ENCODE measurements at regions not wholly inside any gene's neighbourhood (a gene's known extent, or its start where the extent isn't known, plus 50 kb on each side); places are given as distances from the start of the nearest gene placed in this dataset.

- no peak; the same call in 1 of the 2 replicates for ATAC-seq
- Mint-ChIP-seq H3K27me3 (ENCODE audit: low read depth) (no peaks in the 10 kb centered on the region), H3K27ac (no peak overlapping the region), H3K4me1 (peaks cover 11% of the 10 kb centered on the region), H3K4me3 (no peak overlapping the region), H3K36me3 (no peaks in the 10 kb centered on the region), H3K9me3 (no peaks in the 10 kb centered on the region)
- CTCF ChIA-PET = interaction anchor here (1.2 kb wide), 1 partner anchor 507 kb away, joined by 4 read pairs; no protein-coding TSS in a partner anchor
- no peak for DNase-seq (ENCODE audit: low spot score)
- POLR2A ChIA-PET = no interaction called here
- no peak for TF ChIP-seq USF2 (CRISPR knock-in tag; IDR thresholded peaks at IDR 0.05)
- no peak for TF ChIP-seq ELF4 (CRISPR knock-in tag; IDR thresholded peaks at IDR 0.05; ENCODE audit: low read depth)
- TF ChIP-seq ZNF512 (CRISPR knock-in tag; IDR thresholded peaks at IDR 0.05; ENCODE audit: borderline replicate concordance) = no peak
- TF ChIP-seq FOXK1 (CRISPR knock-in tag; IDR thresholded peaks at IDR 0.05) = no peak
- no peak for TF ChIP-seq NFE2L1 (CRISPR knock-in tag; IDR thresholded peaks at IDR 0.05)
- TF ChIP-seq ESRRA (CRISPR knock-in tag; IDR thresholded peaks at IDR 0.05; ENCODE audit: borderline replicate concordance) = no peak
- no peak for TF ChIP-seq NR3C1 (CRISPR knock-in tag; conservative IDR thresholded peaks at IDR 0.05; ENCODE audit: low read depth)
- TF ChIP-seq MYBL2 (CRISPR knock-in tag; IDR thresholded peaks at IDR 0.05) = no peak
- no peak for TF ChIP-seq TCF7 (CRISPR knock-in tag; IDR thresholded peaks at IDR 0.05; ENCODE audit: low read depth)
- no peak for TF ChIP-seq TP53 (CRISPR knock-in tag; IDR thresholded peaks at IDR 0.05)
- TF ChIP-seq MAX (CRISPR knock-in tag; IDR thresholded peaks at IDR 0.05) = no peak
- no peak for TF ChIP-seq OVOL2 (CRISPR knock-in tag; IDR thresholded peaks at IDR 0.05; ENCODE audit: borderline replicate concordance)
These were observed 63.0 kb upstream of the RGS1 start for GRCh38 chr1:192512426-192513162.

- no peak for ATAC-seq
- no peaks in the 10 kb centered on the region for H3K9me3 Mint-ChIP-seq
- H3K36me3 Mint-ChIP-seq = no peaks in the 10 kb centered on the region
- no peaks in the 10 kb centered on the region for H3K27me3 Mint-ChIP-seq (ENCODE audit: low read depth)
- no peak overlapping the region for H3K4me3 Mint-ChIP-seq
- DNase-seq (ENCODE audit: low spot score) = no peak
- H3K4me1 Mint-ChIP-seq = peaks cover 11% of the 10 kb centered on the region
- CTCF ChIA-PET = interaction anchor here (1.2 kb wide), 1 partner anchor 507 kb away, joined by 4 read pairs; no protein-coding TSS in a partner anchor
- no peak overlapping the region for H3K27ac Mint-ChIP-seq
- POLR2A ChIA-PET = no interaction called here
- no peak for TF ChIP-seq ARID4B (CRISPR knock-in tag; IDR thresholded peaks at IDR 0.05; ENCODE audit: borderline replicate concordance)
- TF ChIP-seq ZNF532 (CRISPR knock-in tag; IDR thresholded peaks at IDR 0.05; ENCODE audit: borderline replicate concordance) = no peak
- TF ChIP-seq NFYB (CRISPR knock-in tag; conservative IDR thresholded peaks at IDR 0.05; ENCODE audit: low read depth) = no peak
- no peak for TF ChIP-seq HMGA2 (CRISPR knock-in tag; IDR thresholded peaks at IDR 0.05)
- TF ChIP-seq RORB (CRISPR knock-in tag; IDR thresholded peaks at IDR 0.05) = no peak
- no peak for TF ChIP-seq NR2C2 (CRISPR knock-in tag; IDR thresholded peaks at IDR 0.05)
- TF ChIP-seq ZNF416 (CRISPR knock-in tag; IDR thresholded peaks at IDR 0.05) = no peak
- TF ChIP-seq PRDM15 (CRISPR knock-in tag; IDR thresholded peaks at IDR 0.05) = no peak
- no peak for TF ChIP-seq SP1 (CRISPR knock-in tag; conservative IDR thresholded peaks at IDR 0.05)
These were observed 62.4 kb upstream of the RGS1 start for GRCh38 chr1:192513196-192513595.

Data from WTC11 (cell line).